Vagina (tissue), 2 donors: ENCODE measurements at regions not wholly inside any gene's neighbourhood (a gene's known extent, or its start where the extent isn't known, plus 50 kb on each side); places are given as distances from the start of the nearest gene placed in this dataset.

ENCODE experiments used
- DNase-seq, 2 donors: peaks; one replicate each; pipeline ENCODE4 v3.0.0-alpha.2; 2017; ENCODE audit errors: extremely low spot score in 2 of 2
- H3K27ac ChIP-seq: fragments of 200-600 bp; sonication (generic); one replicate; pipeline ENCODE4 v1.5.1; 2019
- H3K27me3 ChIP-seq: fragments of 200-600 bp; sonication (generic); one replicate; pipeline ENCODE4 v1.5.1; 2019
- H3K36me3 ChIP-seq, 2 donors: fragments of 200-600 bp; sonication (generic); one replicate each; pipeline ENCODE4 v1.5.1; 2017 to 2019
- H3K4me1 ChIP-seq: fragments of 200-600 bp; sonication (generic); one replicate; pipeline ENCODE4 v1.5.1; 2019
- H3K4me3 ChIP-seq, 2 donors: fragments of 200-600 bp; sonication (generic); 1 replicate in 1 of 2; 2 replicates in 1 of 2; pipeline ENCODE4 v1.5.1; 2016 to 2019
- H3K9me3 ChIP-seq: fragments of 200-600 bp; sonication (generic); one replicate; pipeline ENCODE4 v1.5.1; 2019
- POLR2A ChIP-seq, 2 donors: fragments of 450-650 bp; IDR thresholded peaks; one replicate each; pipeline ENCODE4 v1.6.1; 2017; ENCODE audit warnings: antibody characterized with exemption in 2 of 2, mild to moderate bottlenecking in 2 of 2, moderate library complexity in 2 of 2
- POLR2AphosphoS5 ChIP-seq, 2 donors: sonication (generic); formaldehyde crosslinking; IDR thresholded peaks; one replicate each; pipeline ENCODE4 v1.9.0; 2017; ENCODE audit warnings: antibody characterized with exemption in 2 of 2, mild to moderate bottlenecking in 2 of 2, low read depth in 1 of 2; ENCODE audit not compliant: insufficient read depth in 1 of 2
- intact Hi-C: fragments of 100-400 bp; cut with DNase I; formaldehyde crosslinking; loops from one replicate; pipeline ENCODE4 v1.15.1; 2023
- TF ChIP-seq, protein P1 (sequence below), 3 experiments: fragments of 450-650 bp in 2 of 3; fragments of 200-600 bp in 1 of 3; sonication (generic) in 1 of 3; IDR thresholded peaks; one replicate each; pipeline ENCODE4 v1.5.1; 2017 to 2019; ENCODE audit warnings: antibody characterized with exemption in 3 of 3, mild to moderate bottlenecking in 2 of 3, moderate library complexity in 2 of 3

DNA sequence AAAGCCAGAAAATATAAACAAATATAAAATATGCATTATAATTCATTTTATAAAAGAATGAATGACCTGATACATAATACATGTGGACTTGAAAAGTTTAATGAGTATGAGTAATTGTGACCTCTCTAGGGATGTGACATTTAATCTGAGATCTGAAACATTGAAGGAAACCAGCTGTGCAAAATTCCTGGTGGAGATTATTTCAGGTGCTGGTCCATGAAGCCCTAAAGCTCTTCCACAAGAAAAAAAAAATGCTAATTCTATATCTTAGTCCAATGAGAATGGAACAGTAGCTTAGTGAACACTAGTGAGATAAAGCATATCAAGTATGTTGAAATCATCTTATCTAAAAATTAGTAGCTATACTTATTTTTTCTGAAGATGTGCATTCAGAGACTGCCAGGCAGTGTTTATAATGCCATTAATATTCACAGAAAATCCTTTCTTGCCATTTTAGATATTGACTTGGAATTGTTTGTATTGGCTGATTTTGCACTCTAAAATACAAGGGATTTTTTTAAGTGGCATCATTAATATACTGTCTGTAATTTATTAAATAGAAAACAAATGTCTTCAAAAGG is 1485.9 kb downstream of the PLA2G4A start:
- TF ChIP-seq POLR2A (IDR thresholded peaks at IDR 0.05) = no peak
- intact Hi-C loops = no loop called here
- Histone ChIP-seq H3K27me3 (no peaks in the 10 kb centered on the region), H3K36me3 (no peaks in the 10 kb centered on the region), H3K4me3 (no peak overlapping the region), H3K9me3 (no peaks in the 10 kb centered on the region), H3K4me1 (no peaks in the 10 kb centered on the region), H3K27ac (no peak overlapping the region)
- no peak for DNase-seq

DNA sequence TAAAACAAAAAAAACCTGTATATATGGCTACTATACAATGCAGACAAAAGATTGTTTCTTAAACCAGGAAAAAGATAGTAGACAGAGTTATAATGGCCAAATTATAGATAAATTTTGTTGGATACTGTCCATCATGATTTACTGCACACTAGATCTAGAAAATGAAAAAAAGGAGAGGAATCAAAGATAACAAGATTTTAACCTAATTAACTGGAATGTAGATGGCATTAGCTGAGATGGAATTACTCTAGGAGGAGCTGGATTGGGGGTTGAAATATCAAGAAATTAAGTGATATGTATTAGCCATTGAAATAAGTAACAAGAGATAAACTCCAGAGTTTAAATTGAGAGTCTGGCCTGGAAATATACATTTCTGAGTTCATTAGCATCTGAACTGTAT is 1489.1 kb downstream of the PLA2G4A start:
- Histone ChIP-seq H3K4me1 (no peaks in the 10 kb centered on the region), H3K27ac (no peak overlapping the region), H3K36me3 (no peaks in the 10 kb centered on the region), H3K4me3 (no peak overlapping the region), H3K27me3 (no peaks in the 10 kb centered on the region), H3K9me3 (no peaks in the 10 kb centered on the region)
- intact Hi-C loops = no loop called here
- no peak for DNase-seq
- no peak for TF ChIP-seq POLR2AphosphoS5 (IDR thresholded peaks at IDR 0.05; ENCODE audit: insufficient read depth in 1 of 2, low read depth in 1 of 2)

DNA sequence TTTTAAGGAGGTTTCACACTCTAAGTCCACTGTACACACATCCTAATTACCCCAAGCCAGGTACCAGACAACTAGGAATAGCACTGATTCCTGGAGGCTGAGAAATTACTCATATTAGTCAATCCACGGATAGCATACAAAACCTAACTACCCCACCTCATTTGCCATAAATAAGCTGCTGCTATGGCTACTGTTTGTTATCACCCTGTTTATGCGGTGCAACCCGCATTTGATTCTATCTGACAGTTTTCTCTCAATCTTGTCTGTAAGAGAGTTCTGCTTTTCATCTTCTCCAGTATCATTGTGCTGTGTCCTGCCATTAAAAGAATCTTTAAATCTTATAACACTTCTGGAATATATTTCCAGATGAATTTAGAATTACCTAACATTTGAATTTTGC is 1496.5 kb downstream of the PLA2G4A start:
- intact Hi-C loops = no loop called here
- no peaks in the 10 kb centered on the region for H3K27me3 ChIP-seq
- no peak for TF ChIP-seq POLR2A (IDR thresholded peaks at IDR 0.05)
- TF ChIP-seq, protein P1, sequence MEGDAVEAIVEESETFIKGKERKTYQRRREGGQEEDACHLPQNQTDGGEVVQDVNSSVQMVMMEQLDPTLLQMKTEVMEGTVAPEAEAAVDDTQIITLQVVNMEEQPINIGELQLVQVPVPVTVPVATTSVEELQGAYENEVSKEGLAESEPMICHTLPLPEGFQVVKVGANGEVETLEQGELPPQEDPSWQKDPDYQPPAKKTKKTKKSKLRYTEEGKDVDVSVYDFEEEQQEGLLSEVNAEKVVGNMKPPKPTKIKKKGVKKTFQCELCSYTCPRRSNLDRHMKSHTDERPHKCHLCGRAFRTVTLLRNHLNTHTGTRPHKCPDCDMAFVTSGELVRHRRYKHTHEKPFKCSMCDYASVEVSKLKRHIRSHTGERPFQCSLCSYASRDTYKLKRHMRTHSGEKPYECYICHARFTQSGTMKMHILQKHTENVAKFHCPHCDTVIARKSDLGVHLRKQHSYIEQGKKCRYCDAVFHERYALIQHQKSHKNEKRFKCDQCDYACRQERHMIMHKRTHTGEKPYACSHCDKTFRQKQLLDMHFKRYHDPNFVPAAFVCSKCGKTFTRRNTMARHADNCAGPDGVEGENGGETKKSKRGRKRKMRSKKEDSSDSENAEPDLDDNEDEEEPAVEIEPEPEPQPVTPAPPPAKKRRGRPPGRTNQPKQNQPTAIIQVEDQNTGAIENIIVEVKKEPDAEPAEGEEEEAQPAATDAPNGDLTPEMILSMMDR (IDR thresholded peaks at IDR 0.05) = no peak
- TF ChIP-seq POLR2AphosphoS5 (IDR thresholded peaks at IDR 0.05; ENCODE audit: insufficient read depth in 1 of 2, low read depth in 1 of 2) = no peak
- no peaks in the 10 kb centered on the region for H3K36me3 ChIP-seq
- DNase-seq = no peak
- no peaks in the 10 kb centered on the region for H3K4me1 ChIP-seq
- no peak overlapping the region for H3K4me3 ChIP-seq
- no peak overlapping the region for H3K27ac ChIP-seq
- H3K9me3 ChIP-seq = no peaks in the 10 kb centered on the region

DNA sequence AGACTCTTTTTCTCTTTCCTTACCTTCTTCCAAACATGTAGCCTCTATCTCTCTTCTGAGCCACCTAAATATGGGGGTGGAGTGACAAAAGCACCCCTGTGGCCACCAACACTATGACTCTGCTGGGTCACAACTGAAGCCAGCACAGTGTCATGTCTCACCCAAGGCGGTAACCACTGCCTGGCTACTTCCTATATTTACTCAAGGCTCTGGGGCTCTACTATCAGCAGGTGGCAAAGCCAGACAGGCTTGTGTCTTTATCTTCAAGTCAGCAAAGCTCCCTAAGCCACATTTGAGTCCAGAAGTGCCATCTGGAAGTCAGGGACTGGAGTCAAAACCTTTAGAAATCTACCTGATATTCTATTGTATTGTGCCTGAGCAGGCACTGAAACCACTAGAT is 1515.2 kb downstream of the PLA2G4A start:
- Histone ChIP-seq H3K4me3 (no peak overlapping the region), H3K27me3 (no peaks in the 10 kb centered on the region), H3K9me3 (no peaks in the 10 kb centered on the region), H3K4me1 (no peaks in the 10 kb centered on the region), H3K27ac (no peak overlapping the region), H3K36me3 (no peaks in the 10 kb centered on the region)
- DNase-seq = no peak
- intact Hi-C loops = no loop called here
- TF ChIP-seq POLR2AphosphoS5 (IDR thresholded peaks at IDR 0.05; ENCODE audit: insufficient read depth in 1 of 2, low read depth in 1 of 2) = no peak
- no peak for TF ChIP-seq POLR2A (IDR thresholded peaks at IDR 0.05)
- TF ChIP-seq, protein P1 (IDR thresholded peaks at IDR 0.05) = no peak

DNA sequence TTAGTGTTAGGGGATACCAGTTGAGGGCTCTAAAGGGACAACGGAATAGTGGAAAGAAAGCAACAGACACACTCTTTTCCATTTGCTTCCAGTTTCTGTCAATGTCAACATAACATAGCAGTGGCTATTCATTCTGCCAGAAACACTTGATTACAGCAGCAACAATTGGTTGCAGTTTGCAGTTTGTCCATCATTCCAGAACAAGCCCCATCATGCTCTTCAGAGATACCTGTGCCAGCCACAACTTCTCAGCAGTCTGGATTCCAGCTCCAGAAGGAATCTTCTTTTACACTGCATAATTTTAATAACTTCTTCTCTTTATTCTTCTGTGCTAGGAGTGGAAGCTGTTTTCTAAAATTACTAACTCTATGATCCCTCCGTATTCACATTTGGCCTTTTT is 1521.4 kb downstream of the PLA2G4A start:
- Histone ChIP-seq H3K4me1 (no peaks in the 10 kb centered on the region), H3K4me3 (no peak overlapping the region), H3K27me3 (no peaks in the 10 kb centered on the region), H3K36me3 (no peaks in the 10 kb centered on the region), H3K9me3 (no peaks in the 10 kb centered on the region), H3K27ac (no peak overlapping the region)
- intact Hi-C loops = no loop called here
- no peak for DNase-seq
- no peak for TF ChIP-seq POLR2A (IDR thresholded peaks at IDR 0.05)
- TF ChIP-seq, protein P1 (IDR thresholded peaks at IDR 0.05) = no peak
- TF ChIP-seq POLR2AphosphoS5 (IDR thresholded peaks at IDR 0.05; ENCODE audit: insufficient read depth in 1 of 2, low read depth in 1 of 2) = no peak

DNA sequence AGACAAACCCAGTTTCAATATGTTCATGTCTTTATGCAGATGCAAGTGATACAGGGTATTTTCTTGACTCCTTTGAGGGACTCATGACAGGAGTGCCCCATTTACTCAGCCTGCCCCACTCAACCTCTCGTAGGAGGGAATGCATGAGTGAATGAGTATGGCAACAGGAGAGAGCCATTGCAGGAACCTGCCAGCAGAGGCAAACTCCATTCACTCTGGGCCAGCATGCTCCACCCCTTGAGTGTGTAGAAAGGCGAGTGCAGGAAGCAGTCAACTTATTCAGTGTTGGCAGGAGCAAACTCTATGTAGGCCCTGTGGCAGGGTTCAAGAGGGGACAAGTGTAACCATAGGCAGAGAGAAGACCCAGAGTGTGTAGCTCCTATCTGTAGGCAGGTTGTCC is 1526.3 kb downstream of the PLA2G4A start:
- no peaks in the 10 kb centered on the region for H3K36me3 ChIP-seq
- H3K4me3 ChIP-seq = no peak overlapping the region
- no peak overlapping the region for H3K27ac ChIP-seq
- H3K27me3 ChIP-seq = no peaks in the 10 kb centered on the region
- no peaks in the 10 kb centered on the region for H3K9me3 ChIP-seq
- TF ChIP-seq POLR2AphosphoS5 (IDR thresholded peaks at IDR 0.05; ENCODE audit: insufficient read depth in 1 of 2, low read depth in 1 of 2) (no peak), POLR2A (IDR thresholded peaks at IDR 0.05) (no peak)
- TF ChIP-seq, protein P1 (IDR thresholded peaks at IDR 0.05) = no peak
- H3K4me1 ChIP-seq = no peaks in the 10 kb centered on the region
- intact Hi-C loops = no loop called here
- no peak for DNase-seq
